GM12864 (cell line): ENCODE measurements at regions not wholly inside any gene's neighbourhood (a gene's known extent, or its start where the extent isn't known, plus 50 kb on each side); places are given as distances from the start of the nearest gene placed in this dataset.
A peak's percentile ranks its signal among the peaks of the same experiment; 100 is the strongest.

Source experiments
- DNase-seq: peaks from one replicate; pipeline ENCODE4 v3.0.0-alpha.2; 2011; ENCODE audit warnings: low read depth
- H3K4me3 ChIP-seq: 2 replicates; pipeline ENCODE4 v1.5.1; 2011; ENCODE audit warnings: mild to moderate bottlenecking, low read depth, low read length, control low read depth
- CTCF ChIP-seq: IDR thresholded peaks from 2 replicates; pipeline ENCODE4 v1.5.1; 2011; ENCODE audit warnings: low read depth, mild to moderate bottlenecking, moderate library complexity, low read length, control low read depth, inconsistent platforms; ENCODE audit errors: missing control alignments

- DNase-seq = no peak
- TF ChIP-seq CTCF = no peak
- no peak overlapping the region for H3K4me3 ChIP-seq
These were observed 60.9 kb upstream of the TAGAP start for GRCh38 chr6:159105716-159106115.

- no peak for DNase-seq
- no peak overlapping the region for H3K4me3 ChIP-seq
- TF ChIP-seq CTCF = no peak
These were observed 60.1 kb upstream of the TAGAP start for GRCh38 chr6:159104931-159105330.

GRCh38 chr6:159104163-159104925, 59.6 kb upstream of the TAGAP start:
- DNase-seq = no peak
- peak; percentile 100 for TF ChIP-seq CTCF
- H3K4me3 ChIP-seq = no peak overlapping the region

GRCh38 chr6:159103396-159104162, 58.8 kb upstream of the TAGAP start:
- no peak overlapping the region for H3K4me3 ChIP-seq
- TF ChIP-seq CTCF = no peak
- no peak for DNase-seq

- DNase-seq = no peak
- no peak for TF ChIP-seq CTCF
- no peak overlapping the region for H3K4me3 ChIP-seq
These were observed 57.8 kb upstream of the TAGAP start for GRCh38 chr6:159102373-159103160.

- no peak for TF ChIP-seq CTCF
- no peak for DNase-seq
These were observed 56.9 kb upstream of the TAGAP start for GRCh38 chr6:159101656-159102055.

More at GRCh38 chr6:159101656-159102055, 56.9 kb upstream of the TAGAP start:
- no peak overlapping the region for H3K4me3 ChIP-seq
